ENCODE measurements at regions not wholly inside any gene's neighbourhood (a gene's known extent, or its start where the extent isn't known, plus 50 kb on each side); places are given as distances from the start of the nearest gene placed in this dataset.
"Not testable (repeated sequence)": the region's sequence is repeated elsewhere in the genome, so short reads cannot be mapped to it uniquely, and the experiment has no call there.

DNA sequence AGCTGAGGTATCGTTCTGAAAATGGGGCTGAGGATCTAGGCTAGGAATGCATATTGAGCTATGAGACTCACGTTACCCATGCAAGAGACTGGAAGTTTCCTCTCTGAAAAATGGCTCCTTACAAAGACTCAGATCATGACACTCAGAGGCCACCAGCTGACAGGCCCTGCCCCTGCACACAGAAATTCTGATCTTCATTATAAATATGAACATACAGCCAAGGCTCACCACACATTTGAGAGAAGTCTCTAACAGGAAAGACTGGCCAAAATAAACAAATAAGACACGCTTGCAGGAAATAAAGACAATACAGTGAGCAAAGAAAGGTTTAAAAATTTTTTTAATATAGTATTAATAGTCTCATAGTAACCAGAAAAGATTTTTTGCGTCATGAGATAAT lies 365.9 kb downstream of the NFIB start:
- no peak for DNase-seq (ENCODE audit: low read depth, low spot score)
- H3K27ac ChIP-seq = no peak overlapping the region

DNA sequence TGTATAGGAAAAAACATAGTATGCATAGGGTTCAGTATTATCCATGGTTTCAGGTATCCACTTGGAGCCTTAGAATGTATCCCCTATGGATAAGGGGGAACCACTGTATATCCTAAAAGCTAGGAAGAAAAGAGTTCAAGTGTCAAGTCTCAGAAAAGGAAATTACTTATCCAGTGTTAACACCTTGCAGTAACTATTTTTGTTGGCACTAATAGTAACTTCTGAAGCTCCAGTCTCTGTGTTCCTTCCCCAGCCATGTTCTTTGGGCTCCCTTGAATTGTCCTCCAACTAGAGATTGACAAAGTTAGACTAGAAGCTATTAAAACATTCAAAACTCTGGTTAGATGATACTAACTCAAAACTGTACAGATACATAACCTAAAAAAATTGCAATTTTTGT lies 370.8 kb downstream of the NFIB start:
- DNase-seq (ENCODE audit: low read depth, low spot score) = no peak
- H3K27ac ChIP-seq = peak overlapping the region; percentile 74

- peak overlapping the region; percentile 74 for H3K27ac ChIP-seq
- DNase-seq (ENCODE audit: low read depth, low spot score) = peak; percentile 84
Observed at GRCh38 chr9:13942695-13943094, 371.2 kb downstream of the NFIB start.

DNA sequence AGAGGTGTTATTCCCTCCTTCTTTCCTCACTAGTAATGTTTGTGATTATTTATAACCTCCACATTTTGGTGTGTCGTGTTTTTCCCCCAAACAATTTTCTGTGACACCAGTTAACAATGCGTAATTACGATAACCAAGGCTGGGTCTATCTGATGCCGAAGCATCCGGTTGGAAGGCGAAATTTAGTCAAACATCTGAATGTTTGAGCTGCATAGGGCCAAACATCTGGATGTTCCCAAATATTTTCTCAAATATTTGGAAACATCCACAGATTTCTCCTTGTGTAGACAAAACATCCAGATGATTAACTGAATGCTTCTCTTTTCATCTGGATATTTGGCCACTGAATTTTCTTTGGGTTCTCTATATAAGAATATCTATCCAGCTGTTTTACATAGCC lies 371.7 kb downstream of the NFIB start:
- peak overlapping the region; percentile 74 for H3K27ac ChIP-seq

GRCh38 chr9:13941714-13942113 lies 372.2 kb downstream of the NFIB start:
- H3K27ac ChIP-seq = peak overlapping the region; percentile 74
- DNase-seq (ENCODE audit: low read depth, low spot score) = no peak

More for the DNA sequence above, 371.7 kb downstream of the NFIB start:
- DNase-seq (ENCODE audit: low read depth, low spot score) = no peak

GRCh38 chr9:13939701-13940490 lies 374.0 kb downstream of the NFIB start:
- no peak overlapping the region for H3K27ac ChIP-seq
- DNase-seq (ENCODE audit: low read depth, low spot score) = no peak

DNA sequence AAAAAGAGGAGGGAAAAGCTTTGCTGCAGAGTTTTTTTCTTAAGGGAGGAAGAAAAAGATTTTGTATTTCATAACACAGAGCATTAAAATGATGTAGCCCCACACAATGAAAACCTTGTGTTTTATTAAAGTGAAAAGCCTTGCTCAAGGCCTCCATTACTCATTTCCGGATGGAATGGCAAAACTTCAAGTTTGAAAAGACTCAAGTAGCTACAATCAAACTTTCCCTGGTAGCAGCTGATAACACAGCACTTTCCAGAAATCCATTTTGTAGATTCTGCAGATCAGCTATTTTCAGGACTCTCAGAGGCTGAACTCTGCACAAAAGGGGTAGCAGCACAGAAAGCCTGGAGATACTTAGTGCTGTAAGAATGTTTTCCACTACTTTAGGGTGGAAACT lies 374.8 kb downstream of the NFIB start:
- peak overlapping the region; percentile 10 for H3K27ac ChIP-seq
- no peak for DNase-seq (ENCODE audit: low read depth, low spot score)

DNA sequence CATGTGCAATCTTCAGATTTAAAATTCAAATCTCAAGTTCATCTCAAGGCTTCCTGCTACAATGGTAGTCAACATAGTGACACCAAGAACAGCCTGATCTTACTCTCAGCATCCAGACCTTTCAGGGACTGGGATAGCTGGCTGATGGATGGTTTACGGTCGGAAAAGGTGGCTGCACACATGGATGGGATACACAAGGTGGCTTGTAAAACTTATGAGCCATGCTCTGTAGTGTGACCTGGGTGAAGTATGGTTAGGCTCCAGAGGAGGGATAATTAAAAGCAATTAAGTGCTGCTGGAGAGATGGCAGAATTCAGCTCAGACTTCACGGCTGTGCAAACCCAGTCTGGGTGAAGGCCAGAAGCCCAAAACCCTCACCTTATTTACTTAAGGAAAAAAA lies 379.5 kb downstream of the NFIB start:
- DNase-seq (ENCODE audit: low read depth, low spot score) = no peak
- H3K27ac ChIP-seq = no peak overlapping the region

DNA sequence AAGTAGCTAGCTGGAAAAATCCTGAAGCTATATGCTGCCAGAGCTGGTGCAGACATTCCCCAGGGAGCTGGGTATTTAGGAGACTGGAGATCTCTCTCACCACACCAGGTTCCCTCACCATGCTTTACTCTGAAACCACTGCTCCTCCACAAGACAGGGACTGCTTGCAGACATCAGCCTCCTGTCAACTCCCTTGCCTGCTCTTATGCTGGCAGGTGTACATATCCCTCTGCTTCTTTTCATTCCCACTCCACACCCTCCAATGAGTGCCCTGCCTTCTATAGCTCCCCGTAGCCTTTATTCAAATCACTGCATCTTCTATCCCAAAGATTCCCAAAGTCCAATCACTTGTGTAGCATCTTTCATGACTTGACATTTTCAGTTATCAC lies 380.7 kb downstream of the NFIB start:
- no peak overlapping the region for H3K27ac ChIP-seq
- DNase-seq (ENCODE audit: low read depth, low spot score) = no peak

DNA sequence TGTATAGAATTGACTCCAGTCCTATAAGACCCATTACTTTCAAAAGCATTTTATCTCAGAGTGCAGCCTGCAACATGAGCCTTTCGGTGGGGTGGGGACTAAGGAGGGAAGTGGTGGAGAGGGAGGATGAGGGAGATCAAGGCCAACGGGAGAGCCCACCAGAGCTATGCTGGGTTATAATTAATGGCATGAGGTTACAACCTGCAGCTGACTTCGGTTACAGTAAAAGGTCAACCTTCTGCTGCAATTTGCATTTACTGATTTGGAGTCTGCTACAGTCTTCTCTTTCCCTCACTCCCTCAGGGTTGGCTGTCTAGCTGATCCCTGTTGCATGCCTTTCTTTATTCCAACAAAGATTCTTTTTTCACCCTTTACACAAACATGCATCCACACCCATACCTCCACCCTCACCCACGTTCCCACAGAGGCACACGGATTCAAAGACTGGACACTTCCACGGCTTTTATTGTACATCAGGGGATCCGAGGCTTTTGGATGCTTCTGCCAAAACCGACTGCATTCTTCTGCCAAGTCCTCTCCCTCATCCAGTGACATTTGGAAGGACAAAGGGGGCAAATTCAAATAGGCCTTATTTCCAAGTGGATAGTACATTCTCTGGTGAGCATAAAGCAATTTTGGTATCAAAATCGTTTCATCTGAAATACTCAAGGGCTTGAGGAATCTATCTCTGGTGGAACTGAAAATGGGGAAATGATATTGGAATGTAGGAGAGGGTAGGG lies 381.2 kb downstream of the NFIB start:
- DNase-seq (ENCODE audit: low read depth, low spot score) = no peak
- H3K27ac ChIP-seq = no peak overlapping the region

- no peak for DNase-seq (ENCODE audit: low read depth, low spot score)
- H3K27ac ChIP-seq = no peak overlapping the region
Observed at GRCh38 chr9:13929013-13929412, 384.9 kb downstream of the NFIB start.

- no peak for DNase-seq (ENCODE audit: low read depth, low spot score)
- H3K27ac ChIP-seq = no peak overlapping the region
Observed at GRCh38 chr9:13923381-13923780, 390.6 kb downstream of the NFIB start.

- H3K27ac ChIP-seq = no peak overlapping the region
- no peak for DNase-seq (ENCODE audit: low read depth, low spot score)
Observed at GRCh38 chr9:13920557-13920956, 393.4 kb downstream of the NFIB start.

DNA sequence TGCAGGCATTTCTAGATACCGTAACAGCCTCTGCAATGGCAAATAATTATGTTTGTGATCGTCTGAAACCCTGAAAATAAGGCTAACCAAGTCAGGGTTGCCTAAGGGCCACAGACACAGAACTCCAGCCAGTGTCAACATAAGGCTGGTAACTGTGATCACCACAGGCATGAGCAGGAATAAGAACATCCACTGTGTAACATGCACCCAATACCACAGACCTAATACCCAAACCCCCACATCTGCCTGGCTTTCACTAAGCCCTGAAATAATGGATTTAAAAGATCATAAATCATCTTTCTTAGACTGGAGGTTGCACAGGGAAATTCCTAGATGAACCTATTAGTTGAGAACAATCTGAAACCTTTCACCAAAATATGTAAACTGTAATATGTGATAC lies 394.5 kb downstream of the NFIB start:
- no peak for DNase-seq (ENCODE audit: low read depth, low spot score)
- H3K27ac ChIP-seq = no peak overlapping the region

DNA sequence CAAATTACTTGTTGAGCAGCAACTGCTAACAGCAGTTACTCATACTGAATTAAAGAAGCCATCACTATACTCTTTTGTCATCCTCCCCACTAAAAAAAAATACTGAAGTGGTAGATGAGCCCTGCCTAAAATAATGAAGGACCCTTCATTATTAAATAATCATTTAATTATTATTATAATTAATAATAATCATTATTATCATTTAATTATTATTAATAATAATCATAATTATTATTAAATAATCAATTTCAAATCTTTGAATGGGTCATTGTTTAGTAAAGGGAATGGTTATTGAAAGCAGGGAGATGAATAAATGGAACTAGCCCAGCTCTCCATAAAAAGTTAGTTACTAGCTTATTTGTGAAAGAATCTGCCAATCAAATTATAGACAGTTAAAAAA lies 396.4 kb downstream of the NFIB start:
- DNase-seq (ENCODE audit: low read depth, low spot score) = no peak
- no peak overlapping the region for H3K27ac ChIP-seq

GRCh38 chr9:13915591-13916301 lies 398.2 kb downstream of the NFIB start:
- no peak for DNase-seq (ENCODE audit: low read depth, low spot score)
- no peak overlapping the region for H3K27ac ChIP-seq

GRCh38 chr9:13915131-13915530 lies 398.8 kb downstream of the NFIB start:
- no peak overlapping the region for H3K27ac ChIP-seq
- no peak for DNase-seq (ENCODE audit: low read depth, low spot score)

DNA sequence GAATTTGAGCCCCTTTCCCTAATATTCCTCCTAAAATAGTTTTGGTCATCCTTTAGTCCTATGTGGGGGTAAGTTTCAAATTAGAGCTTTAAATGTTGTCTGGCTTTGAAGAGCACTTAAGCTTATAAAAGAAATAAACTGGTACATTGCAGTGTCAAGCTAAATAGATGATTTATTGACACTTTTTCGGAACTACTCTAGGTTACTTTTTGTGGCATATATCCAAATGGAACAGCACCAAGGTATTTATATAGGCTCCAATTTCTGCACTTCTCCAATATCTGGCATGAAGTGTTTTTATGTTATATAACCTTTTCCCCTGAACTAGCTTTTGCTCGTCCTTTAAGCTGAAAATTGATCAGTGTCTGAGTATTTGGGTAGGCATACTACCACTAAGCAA lies 402.5 kb downstream of the NFIB start:
- no peak for DNase-seq (ENCODE audit: low read depth, low spot score)
- no peak overlapping the region for H3K27ac ChIP-seq

DNA sequence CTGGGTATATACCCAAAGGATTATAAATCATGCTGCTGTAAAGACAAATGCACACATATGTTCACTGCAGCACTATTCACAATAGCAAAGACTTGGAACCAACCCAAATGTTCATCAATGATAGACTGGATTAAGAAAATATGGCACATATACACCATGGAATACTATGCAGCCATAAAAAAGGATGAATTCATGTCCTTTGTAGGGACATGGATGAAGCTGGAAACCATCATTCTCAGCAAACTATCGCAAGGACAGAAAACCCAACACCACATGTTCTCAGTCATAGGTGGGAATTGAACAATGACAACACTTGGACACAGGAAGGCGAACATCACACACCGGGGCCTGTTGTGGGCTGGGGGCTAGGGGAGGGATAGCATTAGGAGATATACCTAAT lies 406.1 kb downstream of the NFIB start:
- DNase-seq (ENCODE audit: low read depth, low spot score); H3K27ac ChIP-seq: not testable (repeated sequence)

DNA sequence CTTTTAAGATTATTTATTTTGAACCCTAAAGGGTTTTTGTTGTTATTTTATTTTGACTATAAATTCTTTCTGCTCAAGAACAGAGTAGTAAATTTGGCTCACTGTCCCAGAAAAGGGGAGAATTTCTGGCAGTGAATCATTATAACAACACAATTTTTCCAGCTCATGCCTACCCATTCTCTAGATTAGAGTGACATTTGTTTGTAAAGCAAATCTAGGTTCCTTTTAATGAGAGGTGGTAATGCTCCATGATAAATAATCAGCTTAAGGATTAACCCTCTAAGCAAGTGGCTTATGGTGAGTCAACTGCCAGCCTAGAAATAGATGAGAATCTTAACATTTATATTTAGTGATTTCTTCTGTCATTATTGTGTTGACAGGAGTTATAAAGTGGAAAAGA lies 409.2 kb downstream of the NFIB start:
- H3K27ac ChIP-seq = no peak overlapping the region
- DNase-seq (ENCODE audit: low read depth, low spot score) = no peak

- H3K27ac ChIP-seq = no peak overlapping the region
- no peak for DNase-seq (ENCODE audit: low read depth, low spot score)
Observed at GRCh38 chr9:13904311-13904710, 409.6 kb downstream of the NFIB start.

All from epithelial cell of prostate (primary cell).